ENCODE measurements at regions not wholly inside any gene's neighbourhood (a gene's known extent, or its start where the extent isn't known, plus 50 kb on each side); places are given as distances from the start of the nearest gene placed in this dataset.

DNA sequence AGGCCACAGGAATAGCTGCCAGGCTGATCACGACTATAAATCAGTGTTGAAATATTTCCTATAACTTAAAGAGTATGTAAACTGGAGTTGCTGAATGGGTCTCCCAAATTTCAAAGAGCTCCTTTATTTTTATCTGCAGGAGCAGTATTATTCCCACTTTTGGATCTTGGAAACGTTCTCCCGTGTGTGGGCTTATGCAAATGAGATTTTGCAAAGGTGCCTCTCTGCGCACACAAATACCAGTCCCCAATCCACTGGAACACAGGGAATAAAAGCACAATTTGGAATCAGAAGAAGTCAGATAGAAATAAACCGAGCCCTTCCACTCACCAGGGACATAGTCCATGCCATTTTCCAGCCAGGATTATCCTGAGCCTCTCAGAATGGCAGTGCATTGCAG, 350.2 kb upstream of the CELF2 start:
- no peak for TF ChIP-seq EZH2 (IDR thresholded peaks at IDR 0.05; ENCODE audit: insufficient read depth, poor library complexity, severe bottlenecking)
- TF ChIP-seq EZH2phosphoT487 (IDR thresholded peaks at IDR 0.05; ENCODE audit: insufficient read depth, low read depth), result no peak
